T follicular helper cell (primary cell): ENCODE measurements at regions not wholly inside any gene's neighbourhood (a gene's known extent, or its start where the extent isn't known, plus 50 kb on each side); places are given as distances from the start of the nearest gene placed in this dataset.

Experiments used
- DNase-seq: peaks from one replicate; pipeline ENCODE4 v3.0.0-alpha.2; 2020; ENCODE audit warnings: low read depth

GRCh38 chr22:46054091-46055073, 77.4 kb upstream of the WNT7B start:
- no peak for DNase-seq

- DNase-seq = no peak
These were observed 78.4 kb upstream of the WNT7B start for GRCh38 chr22:46055181-46055875.

GRCh38 chr22:46055911-46056545, 79.1 kb upstream of the WNT7B start:
- no peak for DNase-seq

GRCh38 chr22:46056546-46057245, 79.7 kb upstream of the WNT7B start:
- DNase-seq = no peak

- DNase-seq = no peak
These were observed 80.5 kb upstream of the WNT7B start for GRCh38 chr22:46057246-46058090.

- DNase-seq = no peak
These were observed 81.1 kb upstream of the WNT7B start for GRCh38 chr22:46058091-46058420.

- no peak for DNase-seq
These were observed 81.9 kb upstream of the WNT7B start for GRCh38 chr22:46058591-46059519.

GRCh38 chr22:46060292-46061123, 83.5 kb upstream of the WNT7B start:
- no peak for DNase-seq

- no peak for DNase-seq
These were observed 84.2 kb upstream of the WNT7B start for GRCh38 chr22:46061124-46061500.

- DNase-seq = no peak
These were observed 84.7 kb upstream of the WNT7B start for GRCh38 chr22:46061501-46062231.

GRCh38 chr22:46062232-46062615, 85.3 kb upstream of the WNT7B start:
- DNase-seq = no peak

GRCh38 chr22:46062971-46063631, 86.1 kb upstream of the WNT7B start:
- no peak for DNase-seq

- no peak for DNase-seq
These were observed 86.5 kb upstream of the PPARA start for GRCh38 chr22:46063846-46064227.

- DNase-seq = no peak
These were observed 85.9 kb upstream of the PPARA start for GRCh38 chr22:46064228-46064965.

- no peak for DNase-seq
These were observed 85.2 kb upstream of the PPARA start for GRCh38 chr22:46064966-46065666.

- no peak for DNase-seq
These were observed 84.5 kb upstream of the PPARA start for GRCh38 chr22:46065691-46066454.
